Retinal pigment epithelial cell (primary cell): ENCODE measurements at regions not wholly inside any gene's neighbourhood (a gene's known extent, or its start where the extent isn't known, plus 50 kb on each side); places are given as distances from the start of the nearest gene placed in this dataset.

ENCODE experiments used
- DNase-seq: peaks from one replicate; pipeline ENCODE4 v3.0.0-alpha.2; 2010; ENCODE audit warnings: low read depth
- H3K4me3 ChIP-seq: 2 replicates; pipeline ENCODE4 v1.5.1; 2011; ENCODE audit warnings: mild to moderate bottlenecking, low read length, control low read depth, moderate library complexity
- CTCF ChIP-seq: conservative IDR thresholded peaks from 2 replicates; pipeline ENCODE4 v1.5.1; 2011; ENCODE audit warnings: low read depth, low read length, control low read depth, inconsistent platforms

- no peak overlapping the region for H3K4me3 ChIP-seq
- TF ChIP-seq CTCF = no peak
- no peak for DNase-seq
These were observed 694.6 kb downstream of the USP25 start for GRCh38 chr21:16424331-16424751.

GRCh38 chr21:16425376-16425775, 695.6 kb downstream of the USP25 start:
- DNase-seq = no peak
- H3K4me3 ChIP-seq = no peak overlapping the region
- no peak for TF ChIP-seq CTCF

- no peak for TF ChIP-seq CTCF
- DNase-seq = no peak
- no peak overlapping the region for H3K4me3 ChIP-seq
These were observed 697.2 kb downstream of the USP25 start for GRCh38 chr21:16426936-16427335.

- no peak for TF ChIP-seq CTCF
- no peak for DNase-seq
- no peak overlapping the region for H3K4me3 ChIP-seq
These were observed 697.9 kb downstream of the USP25 start for GRCh38 chr21:16427587-16428087.

GRCh38 chr21:16437586-16437985, 707.8 kb downstream of the USP25 start:
- TF ChIP-seq CTCF = no peak
- no peak overlapping the region for H3K4me3 ChIP-seq
- no peak for DNase-seq

- no peak for DNase-seq
- no peak for TF ChIP-seq CTCF
- no peak overlapping the region for H3K4me3 ChIP-seq
These were observed 709.0 kb downstream of the USP25 start for GRCh38 chr21:16438761-16439160.

- DNase-seq = no peak
- no peak overlapping the region for H3K4me3 ChIP-seq
- TF ChIP-seq CTCF = no peak
These were observed 712.0 kb downstream of the USP25 start for GRCh38 chr21:16441789-16442188.
